ENCODE measurements at regions not wholly inside any gene's neighbourhood (a gene's known extent, or its start where the extent isn't known, plus 50 kb on each side); places are given as distances from the start of the nearest gene placed in this dataset.

- no peak for DNase-seq
- H3K36me3 ChIP-seq (replicated peaks): no peaks in the 10 kb centered on the region
- H3K27ac ChIP-seq: no peak overlapping the region
- no peak overlapping the region for H3K4me3 ChIP-seq (ENCODE audit: low read depth, low read length)
- no peaks in the 10 kb centered on the region for H3K27me3 ChIP-seq (replicated peaks)
- in situ Hi-C loops (cut with HindIII; ENCODE audit: low pct_ligation_motif_present, low sequenced_read_pairs): no loop called here
- no peak for TF ChIP-seq CTCF (IDR thresholded peaks at IDR 0.05; ENCODE audit: low read depth, low read length, missing control alignments)
Observed at GRCh38 chrX:43505769-43506168, 150.3 kb upstream of the MAOA start.

GRCh38 chrX:43508694-43509093 lies 147.4 kb upstream of the MAOA start:
- no peak overlapping the region for H3K4me3 ChIP-seq (ENCODE audit: low read depth, low read length)
- DNase-seq: no peak
- H3K27me3 ChIP-seq (replicated peaks): no peaks in the 10 kb centered on the region
- TF ChIP-seq CTCF (IDR thresholded peaks at IDR 0.05; ENCODE audit: low read depth, low read length, missing control alignments): no peak
- in situ Hi-C loops (cut with HindIII; ENCODE audit: low pct_ligation_motif_present, low sequenced_read_pairs): no loop called here
- H3K27ac ChIP-seq: no peak overlapping the region
- no peaks in the 10 kb centered on the region for H3K36me3 ChIP-seq (replicated peaks)

- Histone ChIP-seq H3K4me3 (ENCODE audit: low read depth, low read length) (no peak overlapping the region), H3K27ac (no peak overlapping the region), H3K36me3 (replicated peaks) (no peaks in the 10 kb centered on the region), H3K27me3 (replicated peaks) (no peaks in the 10 kb centered on the region)
- in situ Hi-C loops (cut with HindIII; ENCODE audit: low pct_ligation_motif_present, low sequenced_read_pairs): no loop called here
- DNase-seq: no peak
- TF ChIP-seq CTCF (IDR thresholded peaks at IDR 0.05; ENCODE audit: low read depth, low read length, missing control alignments): no peak
Observed at GRCh38 chrX:43510209-43510608, 145.9 kb upstream of the MAOA start.

GRCh38 chrX:43513085-43513484 lies 143.0 kb upstream of the MAOA start:
- Histone ChIP-seq H3K36me3 (replicated peaks) (no peaks in the 10 kb centered on the region), H3K27ac (no peak overlapping the region), H3K27me3 (replicated peaks) (no peaks in the 10 kb centered on the region), H3K4me3 (ENCODE audit: low read depth, low read length) (no peak overlapping the region)
- DNase-seq: no peak
- in situ Hi-C loops (cut with HindIII; ENCODE audit: low pct_ligation_motif_present, low sequenced_read_pairs): no loop called here
- no peak for TF ChIP-seq CTCF (IDR thresholded peaks at IDR 0.05; ENCODE audit: low read depth, low read length, missing control alignments)

- Histone ChIP-seq H3K27me3 (replicated peaks) (no peaks in the 10 kb centered on the region), H3K36me3 (replicated peaks) (no peaks in the 10 kb centered on the region), H3K27ac (no peak overlapping the region), H3K4me3 (ENCODE audit: low read depth, low read length) (no peak overlapping the region)
- no peak for TF ChIP-seq CTCF (IDR thresholded peaks at IDR 0.05; ENCODE audit: low read depth, low read length, missing control alignments)
- no peak for DNase-seq
- in situ Hi-C loops (cut with HindIII; ENCODE audit: low pct_ligation_motif_present, low sequenced_read_pairs): no loop called here
Observed at GRCh38 chrX:43514820-43515219, 141.3 kb upstream of the MAOA start.

GRCh38 chrX:43522582-43522981 lies 133.5 kb upstream of the MAOA start:
- Histone ChIP-seq H3K4me3 (ENCODE audit: low read depth, low read length) (no peak overlapping the region), H3K36me3 (replicated peaks) (no peaks in the 10 kb centered on the region), H3K27ac (no peak overlapping the region), H3K27me3 (replicated peaks) (no peaks in the 10 kb centered on the region)
- no peak for DNase-seq
- in situ Hi-C loops (cut with HindIII; ENCODE audit: low pct_ligation_motif_present, low sequenced_read_pairs): no loop called here
- TF ChIP-seq CTCF (IDR thresholded peaks at IDR 0.05; ENCODE audit: low read depth, low read length, missing control alignments): no peak
